Left renal pelvis (tissue), 4 donors: ENCODE measurements at regions not wholly inside any gene's neighbourhood (a gene's known extent, or its start where the extent isn't known, plus 50 kb on each side); places are given as distances from the start of the nearest gene placed in this dataset.
"Not testable (repeated sequence)": the region's sequence is repeated elsewhere in the genome, so short reads cannot be mapped to it uniquely, and the experiment has no call there.

Experiments
- DNase-seq, 4 donors: peaks; one replicate each; pipeline ENCODE4 v3.0.0-alpha.2; 2013; ENCODE audit warnings: low read depth in 4 of 4, low spot score in 3 of 4

DNA sequence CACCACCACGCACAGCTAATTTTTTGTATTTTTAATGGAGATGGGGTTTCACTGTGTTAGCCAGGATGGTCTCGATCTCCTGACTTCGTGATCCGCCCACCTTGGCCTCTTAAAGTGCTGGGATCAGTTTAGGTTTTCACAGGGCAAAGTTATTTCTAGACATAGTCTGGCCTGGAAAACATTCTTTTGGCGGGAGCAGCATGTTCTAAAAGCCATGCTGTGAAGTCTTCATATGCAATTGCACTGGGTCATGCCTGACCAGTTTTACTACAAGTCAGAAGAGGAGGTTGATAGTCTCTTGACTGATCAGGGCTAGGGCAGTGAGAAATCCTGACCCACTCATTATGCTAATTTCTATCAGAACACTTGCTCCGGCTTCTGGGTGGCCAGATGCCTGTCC, 131.6 kb upstream of the POU3F1 start:
- no peak for DNase-seq

DNA sequence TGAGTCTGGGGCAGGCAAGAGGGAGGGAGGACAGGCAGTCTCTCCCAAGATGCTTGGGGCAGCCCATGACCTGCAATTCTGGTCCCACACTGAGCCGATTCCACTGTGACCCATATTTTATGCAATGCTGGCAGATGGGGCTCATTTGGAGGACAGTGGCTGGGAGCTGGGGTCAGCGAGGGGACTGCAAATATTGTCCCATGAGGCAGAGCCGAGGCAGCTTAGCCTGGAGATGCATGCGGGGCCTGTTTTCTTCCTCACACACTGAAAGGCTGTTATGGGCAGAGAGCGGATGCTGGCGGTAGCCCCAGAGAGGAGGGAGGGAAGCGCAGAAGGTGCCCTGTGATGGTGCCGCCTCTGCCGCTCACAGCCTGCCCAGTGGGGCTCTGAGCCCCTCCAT, 128.5 kb upstream of the POU3F1 start:
- DNase-seq, result no peak

DNA sequence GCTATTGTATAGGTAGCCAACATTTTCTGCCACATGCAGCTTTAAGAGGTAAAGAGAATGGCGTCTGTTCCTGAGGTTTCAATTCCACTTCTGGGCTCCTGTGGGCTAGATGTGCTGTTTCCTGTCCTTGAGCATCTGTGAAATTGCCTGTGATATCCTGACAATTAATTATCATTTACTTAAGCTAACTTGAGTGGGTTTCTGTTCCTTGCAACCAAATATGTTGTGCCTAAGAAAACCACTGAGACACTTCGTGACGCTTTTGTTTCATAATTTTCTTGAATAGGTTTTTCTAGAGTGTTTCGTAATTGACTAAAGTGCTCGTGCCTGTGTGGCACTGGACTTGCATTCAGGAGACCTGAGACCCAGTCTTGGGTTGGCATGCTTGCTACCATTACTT, 127.3 kb upstream of the POU3F1 start:
- DNase-seq, result no peak

DNA sequence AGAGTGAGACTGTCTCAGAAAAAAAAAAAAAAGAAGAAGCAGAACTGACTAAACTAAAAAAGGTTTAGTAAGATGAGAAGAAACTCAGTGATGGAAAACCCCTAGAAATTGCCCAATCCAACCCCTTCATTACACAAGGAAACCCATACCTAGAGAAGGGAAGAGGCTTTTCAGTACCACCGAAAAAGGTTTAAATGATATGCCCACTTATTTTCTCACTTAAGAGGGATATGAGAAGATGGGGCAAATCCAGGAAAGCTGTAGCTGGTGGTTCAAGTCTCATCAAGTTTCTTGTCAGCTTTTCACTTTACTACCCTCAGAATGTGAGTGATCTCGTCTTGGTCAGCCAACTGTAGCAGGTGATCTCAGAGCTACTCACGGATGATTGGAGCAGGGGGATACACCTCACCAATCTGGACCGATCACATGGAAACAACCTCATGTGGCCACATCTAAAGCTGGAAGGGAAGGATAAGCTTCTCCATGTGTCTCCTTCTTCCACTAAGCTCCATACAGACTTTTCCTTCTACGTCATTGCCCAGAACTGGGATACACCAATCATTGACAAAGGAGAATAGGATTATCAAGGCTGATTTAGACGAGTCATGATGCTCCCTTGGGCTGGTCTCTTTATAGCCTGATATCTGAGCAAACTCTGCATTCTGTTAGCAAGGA, 126.7 kb upstream of the POU3F1 start:
- DNase-seq, result no peak

DNA sequence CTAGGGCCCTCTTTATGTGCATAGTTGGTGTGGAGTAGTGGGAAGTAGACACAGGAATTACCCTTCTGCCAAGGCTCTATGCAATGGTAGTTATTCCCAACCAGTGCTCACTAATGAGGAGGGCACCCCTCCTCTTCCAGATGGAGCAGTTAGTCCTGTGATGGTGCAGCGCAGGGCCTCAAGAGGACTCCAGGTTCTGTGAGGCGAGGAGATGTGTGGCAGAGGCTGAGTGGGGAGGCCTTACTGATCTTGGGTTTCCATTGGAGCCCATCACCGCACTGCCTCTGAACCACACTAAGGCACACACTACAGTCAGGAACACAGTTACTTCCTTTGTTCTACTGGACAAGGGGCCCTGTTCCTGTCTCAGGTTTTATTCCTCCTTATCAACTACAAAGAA, 122.5 kb upstream of the POU3F1 start:
- no peak for DNase-seq

DNA sequence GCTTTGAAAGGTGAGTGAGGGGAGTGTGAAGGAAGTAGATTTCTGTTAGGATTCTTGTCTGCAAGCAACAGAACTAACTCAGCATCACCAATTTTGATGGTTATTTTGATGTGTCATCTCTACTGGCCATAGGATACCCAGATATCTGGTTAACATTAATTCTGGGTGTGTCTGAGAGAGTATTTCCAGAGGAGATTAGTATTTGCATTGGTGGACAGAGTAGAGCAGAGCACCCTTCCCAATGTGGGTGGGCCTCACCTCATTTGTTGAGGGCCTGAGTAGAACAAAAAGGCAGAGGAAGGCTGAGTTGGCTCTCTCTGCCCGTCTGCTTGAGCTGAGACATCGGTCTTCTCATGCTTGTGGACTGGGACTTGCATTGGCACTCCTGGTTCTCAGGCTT, 121.8 kb upstream of the POU3F1 start:
- no peak for DNase-seq

DNA sequence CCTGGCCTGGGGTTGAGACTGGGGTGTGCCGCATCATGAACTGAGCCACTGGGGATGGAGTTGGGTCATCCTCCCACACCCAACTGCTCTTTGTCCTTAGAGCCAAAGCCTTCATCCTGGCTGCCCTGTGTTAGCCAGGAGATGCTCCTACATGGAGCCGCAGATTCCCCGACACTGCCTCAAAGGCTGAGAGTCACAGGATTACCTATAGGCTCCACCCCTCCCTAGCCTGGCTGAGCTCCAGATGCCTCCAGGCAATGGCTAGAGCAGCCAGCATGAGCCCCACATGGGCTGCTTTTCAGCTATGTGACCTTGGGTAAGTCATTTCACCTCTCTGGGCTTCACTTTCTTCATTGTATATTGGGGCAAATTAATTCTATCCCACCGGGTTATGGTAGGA, 119.9 kb upstream of the POU3F1 start:
- no peak for DNase-seq

DNA sequence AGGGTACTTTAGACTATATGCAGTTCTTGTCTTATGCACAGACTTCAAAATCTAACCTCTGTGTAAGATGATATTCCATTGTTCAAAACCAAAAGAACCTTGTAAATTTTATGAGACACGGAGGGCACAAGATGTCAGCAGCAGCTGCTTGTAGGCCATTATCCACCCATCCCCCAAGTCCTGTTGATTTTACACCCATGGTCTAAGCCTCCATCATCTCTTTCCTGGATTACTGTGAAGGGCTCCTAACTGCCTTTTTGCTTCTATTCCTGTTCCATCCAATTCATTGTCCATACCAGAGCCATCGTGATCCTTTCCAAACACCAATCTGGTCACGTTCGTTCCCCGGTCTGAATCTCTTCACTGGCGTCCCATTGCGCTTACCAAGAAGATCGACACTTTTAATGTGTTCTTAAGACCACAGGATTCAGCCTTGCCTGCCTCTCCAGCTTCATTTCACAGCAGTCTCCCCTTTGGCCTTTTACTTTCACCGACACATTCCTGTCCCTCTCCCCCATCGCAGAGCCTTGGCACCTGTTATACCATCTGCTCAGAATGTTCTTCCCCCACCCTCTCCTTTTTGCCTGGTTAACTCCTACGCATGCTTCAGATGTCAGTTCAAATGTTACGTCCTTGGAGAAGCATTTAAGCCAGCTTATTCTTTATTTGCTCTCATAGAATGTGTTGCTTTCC, 107.3 kb upstream of the POU3F1 start:
- no peak for DNase-seq

DNA sequence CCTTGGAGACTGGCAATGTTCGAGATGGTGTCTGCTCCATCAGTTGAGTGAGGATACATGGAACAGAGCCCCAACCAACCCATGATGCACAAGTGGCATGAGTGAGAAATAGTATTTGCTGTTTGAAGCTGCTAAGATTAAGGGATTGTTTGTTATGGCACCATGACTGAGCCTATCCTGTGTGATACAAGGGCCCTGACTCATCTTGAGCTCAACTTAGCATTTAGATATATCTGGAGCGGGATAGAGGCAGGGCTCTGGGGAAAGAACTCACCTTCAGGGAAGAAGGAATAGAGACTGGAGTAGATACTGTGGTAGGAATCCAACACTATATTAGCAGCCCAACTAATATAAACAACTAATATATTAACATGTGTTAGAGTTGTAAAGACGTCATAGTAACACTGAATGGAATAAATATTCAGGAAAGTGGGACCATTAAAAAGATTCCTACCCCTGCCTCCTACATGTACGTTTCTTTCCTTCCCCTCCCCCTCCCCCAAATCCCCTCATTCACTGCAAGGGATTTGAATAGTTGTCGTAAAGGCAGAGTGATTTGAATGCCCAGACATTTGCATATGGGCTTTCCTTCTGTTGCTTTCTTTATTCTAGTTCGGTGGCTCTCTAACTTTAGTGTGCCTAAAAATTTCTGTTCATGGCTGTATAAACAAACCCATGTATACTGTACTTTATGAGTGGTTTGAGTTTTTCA, 106.6 kb upstream of the POU3F1 start:
- DNase-seq, result no peak

DNA sequence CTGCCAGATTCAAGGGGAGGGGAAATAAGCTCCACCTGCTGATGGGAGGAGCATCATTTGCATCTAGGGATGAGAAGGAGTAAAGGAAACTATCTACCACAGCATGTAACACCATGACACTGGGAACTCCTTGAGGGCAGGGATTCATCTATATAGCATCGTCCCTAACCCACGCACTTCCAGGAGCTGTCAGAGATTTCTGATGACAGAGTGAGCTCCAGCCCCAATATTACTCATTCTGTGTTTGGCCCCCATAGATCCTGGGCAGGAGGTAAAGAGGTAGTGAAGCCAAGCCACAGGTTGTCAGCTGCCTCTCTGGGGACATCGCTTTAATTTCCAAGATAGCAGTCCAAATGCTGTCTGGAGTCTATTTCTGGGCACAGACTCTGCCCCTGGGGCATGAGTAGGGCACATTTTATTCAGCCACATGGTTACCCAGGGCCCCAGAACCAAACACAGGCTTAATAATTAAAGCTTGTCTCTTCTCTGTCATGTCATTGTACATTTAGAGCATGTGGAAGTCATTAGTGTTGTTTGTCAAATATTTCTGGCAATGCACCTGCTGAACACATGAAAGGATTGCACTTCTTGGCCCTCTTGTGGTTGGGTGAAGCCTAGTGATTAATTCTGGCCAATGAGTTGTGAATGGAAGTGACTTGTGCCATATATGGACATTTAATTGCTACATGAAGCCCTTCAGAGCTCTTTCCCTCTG, 105.9 kb upstream of the POU3F1 start:
- no peak for DNase-seq

DNA sequence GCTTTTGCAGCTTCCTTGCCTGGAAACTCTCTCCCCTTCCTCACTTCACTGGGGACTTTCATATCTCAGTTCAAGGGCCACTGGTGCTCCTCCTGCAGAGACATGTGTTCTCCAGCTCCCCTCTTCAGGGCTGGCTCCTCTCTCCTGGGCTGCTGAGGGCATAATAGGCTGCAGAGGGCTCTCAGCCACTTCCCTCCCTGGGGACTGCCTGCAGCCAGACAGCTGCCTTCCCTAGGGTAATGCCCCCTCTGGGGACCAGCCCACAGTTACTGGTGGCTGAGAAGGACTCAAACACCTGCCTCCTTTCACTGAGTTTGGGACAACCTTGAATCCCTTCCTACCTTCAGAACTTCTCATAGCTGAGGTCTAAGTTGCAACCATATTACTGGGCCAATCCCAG, 104.8 kb upstream of the POU3F1 start:
- no peak for DNase-seq

DNA sequence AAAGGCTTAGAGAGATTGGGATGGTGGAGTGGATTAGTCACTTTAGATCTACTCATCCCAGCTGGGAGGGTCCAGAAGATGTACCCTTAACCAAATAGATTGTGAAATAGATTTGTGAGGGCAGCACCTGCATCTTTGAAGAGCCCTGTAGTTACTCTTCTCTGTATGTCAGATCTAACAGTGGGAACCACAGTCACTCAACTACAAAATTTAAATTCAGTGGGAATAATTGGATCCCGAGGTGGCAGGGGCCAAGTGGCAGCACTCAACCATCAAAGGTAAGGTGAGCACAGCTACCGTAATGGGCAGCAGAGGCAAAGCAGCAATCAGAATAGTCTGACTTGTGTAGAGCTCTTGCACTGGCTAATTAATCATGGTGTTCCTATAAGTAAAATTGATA, 99.5 kb upstream of the POU3F1 start:
- not testable (repeated sequence) for DNase-seq

DNA sequence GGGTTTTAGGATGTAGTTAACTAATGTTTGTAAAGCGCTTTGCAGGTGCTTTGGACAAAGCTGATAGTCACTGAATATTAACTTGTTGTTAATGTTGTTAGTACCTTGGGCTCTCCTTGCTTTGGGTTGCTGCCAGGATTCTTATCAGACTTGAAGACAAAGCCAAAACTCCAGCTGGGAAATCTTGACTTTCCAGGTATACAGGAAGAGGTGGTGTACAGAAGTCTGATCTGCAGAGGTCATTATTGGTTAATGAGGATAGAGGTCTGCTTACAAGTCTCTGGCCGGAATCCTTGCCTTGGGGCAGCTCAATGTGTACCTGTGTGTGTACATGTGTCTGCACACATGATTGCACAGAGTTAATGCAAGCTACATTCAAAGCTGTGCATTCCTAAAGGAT, 96.0 kb upstream of the POU3F1 start:
- DNase-seq, result no peak

DNA sequence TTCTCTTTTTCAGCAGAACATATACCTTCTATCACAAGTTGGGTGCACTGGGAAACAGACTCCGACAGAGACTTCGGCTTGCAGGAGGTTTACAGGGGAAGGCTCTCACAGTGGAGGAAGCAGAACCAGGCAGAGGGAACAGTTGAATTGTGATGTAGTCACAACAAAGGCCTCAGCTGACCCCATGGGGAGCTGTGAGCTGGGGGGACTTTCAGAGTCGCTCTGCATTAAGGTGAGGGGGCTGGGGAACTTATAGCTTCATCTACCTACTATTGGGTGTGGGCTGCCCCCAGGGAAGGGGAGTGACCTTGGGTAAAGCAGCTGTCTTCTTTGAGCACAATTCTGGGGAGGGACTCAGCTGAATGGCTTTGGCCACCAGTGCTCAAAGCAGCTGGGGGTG, 94.9 kb upstream of the POU3F1 start:
- no peak for DNase-seq

DNA sequence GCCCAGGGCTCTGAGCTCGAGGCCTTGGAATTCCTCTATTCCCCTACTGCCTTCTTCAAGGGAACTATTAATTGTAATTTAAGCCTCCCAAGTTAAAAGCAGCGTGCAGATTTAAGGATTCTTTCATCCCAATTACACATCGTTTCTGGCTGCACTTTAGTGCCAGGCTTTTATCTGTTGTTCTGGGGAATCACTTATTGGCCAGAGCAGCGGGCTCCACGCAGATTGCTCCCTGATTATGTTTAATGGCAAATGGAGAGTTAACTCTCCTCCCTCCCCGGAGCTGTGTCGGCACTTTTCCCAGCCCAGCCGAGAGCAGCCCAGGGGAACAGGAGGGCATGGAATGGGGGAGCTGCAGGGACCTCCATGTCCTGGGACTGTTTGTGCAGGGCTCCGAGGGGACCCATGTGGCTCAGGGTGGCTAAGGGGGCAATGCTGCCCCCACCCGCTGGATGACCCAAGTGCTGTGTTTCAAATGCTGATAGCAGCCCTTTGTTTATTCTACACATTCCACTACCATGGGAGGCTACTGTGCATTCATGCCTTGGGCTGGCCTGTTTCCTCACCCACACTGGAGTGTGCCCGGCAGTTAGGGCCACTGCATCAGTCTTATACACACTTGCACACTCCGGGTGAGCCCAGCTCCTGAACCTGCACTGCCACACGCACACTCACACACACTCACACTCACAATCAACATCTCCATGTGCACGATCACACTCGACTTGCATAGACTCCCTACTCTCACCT, 93.3 kb upstream of the POU3F1 start:
- DNase-seq, result no peak

DNA sequence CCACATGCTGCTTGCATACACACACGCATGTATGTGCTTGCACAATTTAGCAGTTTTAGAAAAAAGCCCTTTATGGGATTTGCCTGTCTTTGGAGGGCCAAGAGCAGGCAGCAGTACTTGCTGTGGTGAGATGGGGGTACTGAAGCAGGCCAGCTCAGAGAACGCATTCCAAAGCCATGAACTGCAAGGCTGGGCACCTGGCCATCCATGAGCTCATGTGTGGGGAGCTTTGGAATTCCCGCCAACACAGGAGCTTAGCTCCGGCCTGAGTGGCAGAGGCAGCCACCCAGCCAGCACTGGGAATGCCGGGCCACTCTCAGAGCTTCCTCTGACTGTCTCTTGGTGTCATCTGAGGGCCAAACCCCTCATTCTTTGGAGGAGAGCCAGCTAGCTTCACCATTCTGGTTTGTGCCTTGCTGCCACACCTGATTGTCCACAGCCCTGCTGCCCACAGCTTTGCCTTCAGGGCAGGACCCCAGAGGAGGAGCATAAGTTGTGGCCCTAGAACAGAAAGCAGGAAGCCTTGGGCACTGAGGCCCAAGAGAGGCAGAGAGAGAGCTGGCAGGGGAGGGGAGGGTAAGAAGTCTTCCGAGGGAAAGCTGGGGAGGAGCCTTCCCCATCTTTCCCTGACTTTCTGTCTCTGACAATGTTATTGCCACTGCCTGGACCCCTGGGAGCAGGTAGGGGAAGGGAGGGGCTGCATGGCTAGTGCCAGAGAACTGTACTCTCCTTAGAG, 92.1 kb upstream of the POU3F1 start:
- peak in 3 of 4 donors; percentile 45 to 75 (median 51) for DNase-seq

DNA sequence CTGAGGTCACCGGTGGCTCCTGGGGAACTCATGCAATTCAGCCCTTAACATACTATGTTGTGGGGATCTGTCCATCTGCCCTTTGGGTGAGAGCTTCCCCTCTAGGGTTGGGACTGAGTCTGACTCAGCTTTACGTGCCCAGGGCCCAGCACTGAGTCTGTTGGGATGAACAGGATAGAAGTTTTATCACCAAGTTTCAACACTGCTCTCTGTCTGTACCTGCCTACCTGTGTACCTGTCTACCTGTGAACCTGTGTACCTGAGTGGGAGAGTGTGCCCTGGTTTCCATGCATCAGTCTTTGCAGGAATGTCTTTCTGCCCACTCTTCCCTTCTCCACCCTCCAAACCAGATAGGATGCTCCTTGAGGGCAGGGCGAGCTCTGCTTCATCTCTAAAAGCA, 90.6 kb upstream of the POU3F1 start:
- DNase-seq, result no peak

DNA sequence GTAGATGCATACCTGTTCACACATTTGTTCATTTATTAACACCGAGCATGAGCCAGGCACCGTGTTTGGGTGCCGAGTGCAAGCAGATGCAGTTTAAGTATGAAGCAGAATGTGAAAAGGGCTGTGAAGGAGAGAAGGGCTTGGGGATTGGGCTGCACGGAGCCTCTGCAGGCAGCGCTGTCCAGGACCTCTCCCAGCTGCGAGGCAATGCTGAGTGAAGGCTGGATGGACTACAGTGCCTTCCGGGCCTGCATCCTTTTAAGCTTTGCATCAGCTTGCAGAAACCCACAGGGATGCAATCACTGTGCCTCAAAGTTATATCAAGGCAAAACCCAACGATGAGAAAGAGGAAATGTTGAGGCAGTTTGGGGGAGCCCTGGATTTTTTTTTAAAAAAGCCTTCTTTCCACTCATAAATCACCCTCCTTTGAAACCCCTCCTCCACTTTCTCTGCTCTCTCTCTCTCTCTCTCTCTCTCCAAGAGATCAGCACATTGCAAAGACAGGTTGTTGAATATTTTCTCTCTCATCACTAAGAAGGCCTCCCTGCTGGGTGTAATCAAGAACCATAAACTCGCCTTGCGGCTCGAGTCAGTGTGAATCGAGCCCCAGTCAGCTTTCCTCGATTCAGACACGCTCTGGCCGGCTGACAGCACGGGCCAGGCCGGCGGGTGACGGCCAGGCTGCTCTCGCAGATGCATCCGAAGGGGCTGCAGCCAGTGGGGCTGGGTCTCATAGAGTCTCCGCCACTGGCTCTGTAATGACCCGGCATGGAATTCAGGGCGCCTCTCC, 89.2 kb upstream of the POU3F1 start:
- no peak for DNase-seq

DNA sequence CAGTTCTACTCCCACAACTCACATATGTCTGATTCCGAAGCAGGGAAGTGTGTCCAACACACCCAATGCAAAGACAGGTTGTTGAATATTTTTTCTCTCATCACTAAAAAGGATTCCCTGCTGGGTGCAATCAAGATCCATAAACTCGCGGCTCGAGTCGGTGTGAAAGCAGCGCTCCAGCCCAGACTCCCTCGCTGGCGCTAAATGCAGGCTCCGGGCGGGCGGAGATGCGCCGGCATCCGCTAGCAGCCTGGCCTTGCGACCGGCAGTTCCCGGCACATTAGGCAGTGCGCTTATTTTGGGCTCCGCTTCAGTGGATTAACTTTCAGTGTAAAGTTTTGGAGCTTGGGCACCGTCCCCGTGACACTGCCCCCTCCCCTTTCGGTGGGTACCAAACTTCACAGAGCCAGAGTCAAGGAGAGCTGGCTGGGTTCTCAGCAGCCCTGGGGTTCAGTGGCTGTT, 87.7 kb upstream of the POU3F1 start:
- no peak for DNase-seq
